HCT116 (cell line): ENCODE measurements at regions not wholly inside any gene's neighbourhood (a gene's known extent, or its start where the extent isn't known, plus 50 kb on each side); places are given as distances from the start of the nearest gene placed in this dataset.

Experiments used
- EZH2 ChIP-seq: fragments of 200-600 bp; sonication (generic); IDR thresholded peaks from 2 replicates; pipeline ENCODE4 v1.6.1; 2017; ENCODE audit warnings: antibody characterized with exemption, mixed run types
- EZH2phosphoT487 ChIP-seq: fragments of 200-600 bp; IDR thresholded peaks from 2 replicates; pipeline ENCODE4 v1.6.1; 2018; ENCODE audit warnings: antibody characterized with exemption, borderline replicate concordance
- JUND ChIP-seq: IDR thresholded peaks from 2 replicates; pipeline ENCODE4 v1.6.1; 2012
- POLR2A ChIP-seq: IDR thresholded peaks from 2 replicates; pipeline ENCODE4 v1.7.0; 2011; ENCODE audit warnings: borderline replicate concordance; ENCODE audit not compliant: insufficient read depth, insufficient read length; ENCODE audit errors: extremely low read depth
- POLR2AphosphoS5 ChIP-seq: IDR thresholded peaks from 2 replicates; pipeline ENCODE4 v1.6.1; 2011; ENCODE audit warnings: mild to moderate bottlenecking, low read depth, low read length, moderate library complexity
- SP1 ChIP-seq: IDR thresholded peaks from 2 replicates; pipeline ENCODE4 v1.6.1; 2012; ENCODE audit warnings: low read depth
- TCF7L2 ChIP-seq: IDR thresholded peaks from 2 replicates; pipeline ENCODE4 v1.7.0; 2011; ENCODE audit warnings: borderline replicate concordance, inconsistent platforms; ENCODE audit not compliant: insufficient read depth, insufficient read length; ENCODE audit errors: extremely low read depth
- YY1 ChIP-seq: IDR thresholded peaks from 2 replicates; pipeline ENCODE4 v1.6.1; 2011; ENCODE audit warnings: low read length, low read depth, moderate library complexity, mild to moderate bottlenecking; ENCODE audit not compliant: insufficient replicate concordance; ENCODE audit errors: extremely low read depth
- ZNF274 ChIP-seq: fragments of 200-500 bp; sonication (Bioruptor generic); IDR thresholded peaks from 2 replicates; pipeline ENCODE4 v1.6.1; 2014; ENCODE audit warnings: mild to moderate bottlenecking, low read depth, low read length, inconsistent platforms
- TF ChIP-seq, protein P1 (sequence below), 3 experiments: fragments of 200-600 bp in 1 of 3; sonication (generic) in 1 of 3; IDR thresholded peaks in 2 of 3; conservative IDR thresholded peaks in 1 of 3; 2 replicates each; pipeline ENCODE4 v1.5.1; 2012 to 2017; ENCODE audit warnings: low read depth in 2 of 3, low read length in 2 of 3, antibody characterized with exemption in 1 of 3, borderline replicate concordance in 1 of 3, control low read depth in 1 of 3, mild to moderate bottlenecking in 1 of 3, mixed read lengths in 1 of 3, mixed run types in 1 of 3, moderate library complexity in 1 of 3; ENCODE audit not compliant: insufficient read depth in 1 of 3
- TF ChIP-seq, protein P2 (sequence below): IDR thresholded peaks from 2 replicates; pipeline ENCODE4 v1.6.1; 2012
- TF ChIP-seq, protein P3 (sequence below): IDR thresholded peaks from 2 replicates; pipeline ENCODE4 v1.6.1; 2012; ENCODE audit warnings: low read depth

DNA sequence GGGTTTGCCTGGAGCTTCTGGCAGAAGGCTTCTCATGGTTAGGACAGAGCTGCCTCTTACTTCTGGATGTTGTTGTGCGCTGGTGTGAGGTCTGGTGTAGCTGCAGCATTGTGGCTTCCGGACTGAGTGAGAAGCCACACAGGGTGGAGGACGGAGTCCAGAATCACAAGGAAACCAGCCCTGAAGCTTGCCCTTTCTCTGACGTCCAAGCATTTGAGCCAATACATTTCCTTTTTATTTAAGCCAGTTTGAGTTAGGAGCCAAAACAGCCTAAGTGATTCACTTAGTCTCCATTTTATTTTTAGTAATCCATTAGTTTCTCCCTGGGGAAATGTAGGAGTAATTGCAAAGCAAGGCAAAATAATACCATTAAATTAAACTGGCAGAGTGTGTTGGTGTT is 402.4 kb upstream of the RGS6 start:
- TF ChIP-seq, protein P1, sequence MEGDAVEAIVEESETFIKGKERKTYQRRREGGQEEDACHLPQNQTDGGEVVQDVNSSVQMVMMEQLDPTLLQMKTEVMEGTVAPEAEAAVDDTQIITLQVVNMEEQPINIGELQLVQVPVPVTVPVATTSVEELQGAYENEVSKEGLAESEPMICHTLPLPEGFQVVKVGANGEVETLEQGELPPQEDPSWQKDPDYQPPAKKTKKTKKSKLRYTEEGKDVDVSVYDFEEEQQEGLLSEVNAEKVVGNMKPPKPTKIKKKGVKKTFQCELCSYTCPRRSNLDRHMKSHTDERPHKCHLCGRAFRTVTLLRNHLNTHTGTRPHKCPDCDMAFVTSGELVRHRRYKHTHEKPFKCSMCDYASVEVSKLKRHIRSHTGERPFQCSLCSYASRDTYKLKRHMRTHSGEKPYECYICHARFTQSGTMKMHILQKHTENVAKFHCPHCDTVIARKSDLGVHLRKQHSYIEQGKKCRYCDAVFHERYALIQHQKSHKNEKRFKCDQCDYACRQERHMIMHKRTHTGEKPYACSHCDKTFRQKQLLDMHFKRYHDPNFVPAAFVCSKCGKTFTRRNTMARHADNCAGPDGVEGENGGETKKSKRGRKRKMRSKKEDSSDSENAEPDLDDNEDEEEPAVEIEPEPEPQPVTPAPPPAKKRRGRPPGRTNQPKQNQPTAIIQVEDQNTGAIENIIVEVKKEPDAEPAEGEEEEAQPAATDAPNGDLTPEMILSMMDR (IDR thresholded peaks at IDR 0.05 in 2 of 3, conservative IDR thresholded peaks at IDR 0.05 in 1 of 3; ENCODE audit: borderline replicate concordance in 1 of 3, insufficient read depth in 1 of 3, low read depth in 2 of 3, low read length in 2 of 3): no peak
- no peak for TF ChIP-seq TCF7L2
- no peak for TF ChIP-seq EZH2
- TF ChIP-seq, protein P2, sequence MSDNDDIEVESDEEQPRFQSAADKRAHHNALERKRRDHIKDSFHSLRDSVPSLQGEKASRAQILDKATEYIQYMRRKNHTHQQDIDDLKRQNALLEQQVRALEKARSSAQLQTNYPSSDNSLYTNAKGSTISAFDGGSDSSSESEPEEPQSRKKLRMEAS: no peak
- TF ChIP-seq EZH2phosphoT487: no peak
- TF ChIP-seq, protein P3, sequence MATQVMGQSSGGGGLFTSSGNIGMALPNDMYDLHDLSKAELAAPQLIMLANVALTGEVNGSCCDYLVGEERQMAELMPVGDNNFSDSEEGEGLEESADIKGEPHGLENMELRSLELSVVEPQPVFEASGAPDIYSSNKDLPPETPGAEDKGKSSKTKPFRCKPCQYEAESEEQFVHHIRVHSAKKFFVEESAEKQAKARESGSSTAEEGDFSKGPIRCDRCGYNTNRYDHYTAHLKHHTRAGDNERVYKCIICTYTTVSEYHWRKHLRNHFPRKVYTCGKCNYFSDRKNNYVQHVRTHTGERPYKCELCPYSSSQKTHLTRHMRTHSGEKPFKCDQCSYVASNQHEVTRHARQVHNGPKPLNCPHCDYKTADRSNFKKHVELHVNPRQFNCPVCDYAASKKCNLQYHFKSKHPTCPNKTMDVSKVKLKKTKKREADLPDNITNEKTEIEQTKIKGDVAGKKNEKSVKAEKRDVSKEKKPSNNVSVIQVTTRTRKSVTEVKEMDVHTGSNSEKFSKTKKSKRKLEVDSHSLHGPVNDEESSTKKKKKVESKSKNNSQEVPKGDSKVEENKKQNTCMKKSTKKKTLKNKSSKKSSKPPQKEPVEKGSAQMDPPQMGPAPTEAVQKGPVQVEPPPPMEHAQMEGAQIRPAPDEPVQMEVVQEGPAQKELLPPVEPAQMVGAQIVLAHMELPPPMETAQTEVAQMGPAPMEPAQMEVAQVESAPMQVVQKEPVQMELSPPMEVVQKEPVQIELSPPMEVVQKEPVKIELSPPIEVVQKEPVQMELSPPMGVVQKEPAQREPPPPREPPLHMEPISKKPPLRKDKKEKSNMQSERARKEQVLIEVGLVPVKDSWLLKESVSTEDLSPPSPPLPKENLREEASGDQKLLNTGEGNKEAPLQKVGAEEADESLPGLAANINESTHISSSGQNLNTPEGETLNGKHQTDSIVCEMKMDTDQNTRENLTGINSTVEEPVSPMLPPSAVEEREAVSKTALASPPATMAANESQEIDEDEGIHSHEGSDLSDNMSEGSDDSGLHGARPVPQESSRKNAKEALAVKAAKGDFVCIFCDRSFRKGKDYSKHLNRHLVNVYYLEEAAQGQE: no peak
- no peak for TF ChIP-seq POLR2AphosphoS5
- TF ChIP-seq POLR2A: no peak
- TF ChIP-seq YY1: no peak
- TF ChIP-seq JUND: no peak
- no peak for TF ChIP-seq ZNF274
- no peak for TF ChIP-seq SP1
